MM.1S (cell line): ENCODE measurements at regions not wholly inside any gene's neighbourhood (a gene's known extent, or its start where the extent isn't known, plus 50 kb on each side); places are given as distances from the start of the nearest gene placed in this dataset.

Experiments
- CTCF ChIP-seq: fragments of 300-600 bp; sonication (generic); IDR thresholded peaks from 2 replicates; pipeline ENCODE4 v1.5.1; 2016; ENCODE audit warnings: antibody characterized with exemption, low read length, mixed read lengths
- EZH2 ChIP-seq: fragments of 300-600 bp; sonication (generic); optimal IDR thresholded peaks from 2 replicates; pipeline ENCODE3; 2017; ENCODE audit warnings: low read depth, mild to moderate bottlenecking, antibody characterized with exemption, low read length, mixed read lengths

GRCh38 chr20:1798982-1799381 is 96.2 kb upstream of the SIRPA start:
- TF ChIP-seq EZH2 (no peak), CTCF (no peak)
